Head of caudate nucleus (tissue), 42 donors: ENCODE measurements at regions not wholly inside any gene's neighbourhood (a gene's known extent, or its start where the extent isn't known, plus 50 kb on each side); places are given as distances from the start of the nearest gene placed in this dataset.

ENCODE experiments used
- DNase-seq, 42 donors: peaks; one replicate each; pipeline versions ENCODE4 v3.0.0 to v3.0.0-alpha.2; 2020 to 2021; ENCODE audit warnings: mixed read lengths in 7 of 42
- intact Hi-C: fragments of 100-400 bp; cut with DNase I; formaldehyde crosslinking; loops from one replicate; pipeline ENCODE4 v1.15.0; 2022

GRCh38 chr5:3912790-3913189, 317.2 kb downstream of the IRX1 start:
- DNase-seq, result no peak
- intact Hi-C loops, result no loop called here

GRCh38 chr5:3913279-3913678, 317.6 kb downstream of the IRX1 start:
- intact Hi-C loops, result no loop called here
- no peak for DNase-seq

GRCh38 chr5:3925022-3925421, 329.4 kb downstream of the IRX1 start:
- intact Hi-C loops, result no loop called here
- no peak for DNase-seq

- intact Hi-C loops, result no loop called here
- no peak for DNase-seq
Observed at GRCh38 chr5:3925935-3926334, 330.3 kb downstream of the IRX1 start.

- no peak for DNase-seq
Observed at GRCh38 chr5:3929799-3930198, 334.2 kb downstream of the IRX1 start.

GRCh38 chr5:3931976-3932375, 336.3 kb downstream of the IRX1 start:
- intact Hi-C loops, result no loop called here
- no peak for DNase-seq

More at GRCh38 chr5:3929799-3930198, 334.2 kb downstream of the IRX1 start:
- intact Hi-C loops, result no loop called here

- DNase-seq, result no peak
- intact Hi-C loops, result no loop called here
Observed at GRCh38 chr5:3933536-3933935, 337.9 kb downstream of the IRX1 start.

- no peak for DNase-seq
- intact Hi-C loops, result no loop called here
Observed at GRCh38 chr5:3933966-3934365, 338.3 kb downstream of the IRX1 start.

- DNase-seq, result no peak
- intact Hi-C loops, result no loop called here
Observed at GRCh38 chr5:3943859-3944258, 348.2 kb downstream of the IRX1 start.

GRCh38 chr5:3944930-3945329, 349.3 kb downstream of the IRX1 start:
- DNase-seq, result no peak
- intact Hi-C loops, result no loop called here

GRCh38 chr5:3948838-3949237, 353.2 kb downstream of the IRX1 start:
- no peak for DNase-seq
- intact Hi-C loops, result no loop called here

- DNase-seq, result no peak
- intact Hi-C loops, result no loop called here
Observed at GRCh38 chr5:3954199-3954598, 358.6 kb downstream of the IRX1 start.

- intact Hi-C loops, result no loop called here
- no peak for DNase-seq
Observed at GRCh38 chr5:3954633-3955032, 359.0 kb downstream of the IRX1 start.

GRCh38 chr5:3957658-3958057, 362.0 kb downstream of the IRX1 start:
- intact Hi-C loops, result no loop called here
- DNase-seq, result no peak

- no peak for DNase-seq
- intact Hi-C loops, result no loop called here
Observed at GRCh38 chr5:3958389-3958788, 362.8 kb downstream of the IRX1 start.

- intact Hi-C loops, result no loop called here
- no peak for DNase-seq
Observed at GRCh38 chr5:3962113-3962512, 366.5 kb downstream of the IRX1 start.

GRCh38 chr5:3963652-3964051, 368.0 kb downstream of the IRX1 start:
- intact Hi-C loops, result no loop called here
- no peak for DNase-seq

GRCh38 chr5:3980156-3980555, 384.5 kb downstream of the IRX1 start:
- DNase-seq, result no peak
- intact Hi-C loops, result no loop called here

- intact Hi-C loops, result no loop called here
Observed at GRCh38 chr5:3987867-3988266, 392.2 kb downstream of the IRX1 start.

GRCh38 chr5:3993856-3994473, 398.3 kb downstream of the IRX1 start:
- intact Hi-C loops, result no loop called here
- no peak for DNase-seq

More at GRCh38 chr5:3987867-3988266, 392.2 kb downstream of the IRX1 start:
- no peak for DNase-seq

GRCh38 chr5:3994628-3995027, 399.0 kb downstream of the IRX1 start:
- DNase-seq, result no peak
- intact Hi-C loops, result no loop called here
